H1 (cell line): ENCODE measurements at regions not wholly inside any gene's neighbourhood (a gene's known extent, or its start where the extent isn't known, plus 50 kb on each side); places are given as distances from the start of the nearest gene placed in this dataset.

Experiments
- CTCF ChIA-PET: fragments of 300-600 bp; sonication (Branson Sonifier 250); formaldehyde crosslinking; loops from one replicate; lab custom pipeline; 2021; ENCODE audit not compliant: partially characterized antibody; lab: Charles Lee
- POLR2A ChIA-PET: fragments of 300-600 bp; sonication (Branson Sonifier 250); formaldehyde crosslinking; loops from one replicate; lab custom pipeline; 2021; ENCODE audit warnings: inconsistent platforms; ENCODE audit not compliant: partially characterized antibody; lab: Charles Lee
- DNase-seq, 2 experiments: peaks; one replicate each; pipeline versions ENCODE4 v3.0.0 to v3.0.0-alpha.2; 2010 to 2022; ENCODE audit warnings: low spot score in 2 of 2, low read depth in 1 of 2, mixed read lengths in 1 of 2
- FAIRE-seq: peaks from 2 replicates; lab custom pipeline; 2011; peaks lifted over from hg19 to GRCh38; lab: Jason Lieb, UNC
- H2AFZ ChIP-seq: 2 replicates; pipeline ENCODE4 v1.8.1; 2012; ENCODE audit warnings: low read length, inconsistent platforms
- H2AK5ac ChIP-seq: 2 replicates; pipeline ENCODE4 v1.6.1; 2013; ENCODE audit warnings: low read depth, low read length
- H2BK120ac ChIP-seq: replicated peaks from 2 replicates; pipeline ENCODE3; 2013; ENCODE audit warnings: low read depth, low read length, inconsistent platforms
- H2BK12ac ChIP-seq: 2 replicates; pipeline ENCODE4 v1.6.1; 2013; ENCODE audit warnings: low read depth, low read length
- H2BK15ac ChIP-seq: 2 replicates; pipeline ENCODE4 v1.6.1; 2013; ENCODE audit warnings: low read length
- H2BK20ac ChIP-seq: 2 replicates; pipeline ENCODE4 v1.6.1; 2013; ENCODE audit warnings: low read length
- H2BK5ac ChIP-seq: 2 replicates; pipeline ENCODE4 v1.6.1; 2013; ENCODE audit warnings: low read depth, low read length
- H3K14ac ChIP-seq: 2 replicates; pipeline ENCODE4 v1.6.1; 2013; ENCODE audit warnings: inconsistent platforms; ENCODE audit not compliant: insufficient read length
- H3K18ac ChIP-seq: 2 replicates; pipeline ENCODE4 v1.6.1; 2013; ENCODE audit warnings: low read length; ENCODE audit errors: extremely low read depth
- H3K23ac ChIP-seq: 2 replicates; pipeline ENCODE4 v1.6.1; 2013; ENCODE audit warnings: inconsistent platforms; ENCODE audit not compliant: insufficient read length
- H3K23me2 ChIP-seq: 2 replicates; pipeline ENCODE4 v1.6.1; 2013; ENCODE audit warnings: low read depth, low read length
- H3K27ac ChIP-seq: 2 replicates; pipeline ENCODE4 v1.6.1; 2011; ENCODE audit warnings: low read depth, low read length, inconsistent platforms
- H3K27me3 ChIP-seq, 4 experiments: replicated peaks in 1 of 4; 1 replicate in 1 of 4; 2 replicates in 3 of 4; pipeline versions ENCODE4 v1.6.1 to v1.8.1; 2011 to 2013; ENCODE audit warnings: low read length in 3 of 4, mild to moderate bottlenecking in 3 of 4, inconsistent platforms in 2 of 4, mixed read lengths in 2 of 4, moderate library complexity in 1 of 4; ENCODE audit not compliant: control insufficient read depth in 3 of 4, insufficient read depth in 3 of 4; ENCODE audit errors: extremely low read depth in 1 of 4
- H3K36me3 ChIP-seq, 4 experiments: 2 replicates each; pipeline versions ENCODE4 v1.6.1 to v1.8.1; 2011 to 2013; ENCODE audit warnings: mild to moderate bottlenecking in 4 of 4, low read length in 3 of 4, moderate library complexity in 2 of 4, control low read depth in 1 of 4, inconsistent platforms in 1 of 4; ENCODE audit not compliant: insufficient read depth in 4 of 4, control insufficient read depth in 2 of 4
- H3K4ac ChIP-seq: replicated peaks from 2 replicates; pipeline ENCODE3; 2013; ENCODE audit warnings: low read length, low read depth, mixed read lengths, inconsistent platforms; ENCODE audit not compliant: insufficient read length
- H3K4me1 ChIP-seq, 4 experiments: replicated peaks in 1 of 4; 1 replicate in 1 of 4; 2 replicates in 3 of 4; pipeline versions ENCODE4 v1.6.1 to v1.8.1; 2011 to 2013; ENCODE audit warnings: low read length in 3 of 4, inconsistent platforms in 2 of 4, mixed read lengths in 1 of 4; ENCODE audit not compliant: insufficient read depth in 4 of 4, control insufficient read depth in 3 of 4
- H3K4me2 ChIP-seq, 2 experiments: 2 replicates each; pipeline versions ENCODE4 v1.6.1 to v1.8.1; 2011 to 2013; ENCODE audit warnings: low read depth in 2 of 2, low read length in 2 of 2, control low read depth in 1 of 2, inconsistent platforms in 1 of 2, mild to moderate bottlenecking in 1 of 2; ENCODE audit not compliant: insufficient read depth in 1 of 2
- H3K4me3 ChIP-seq, 4 experiments: fragments of 200-600, 300-600 bp in 1 of 4; sonication (generic), shearing (Covaris generic), sonication (Bioruptor Twin) in 1 of 4; 2 replicates each; pipeline versions ENCODE4 v1.5.1 to v1.8.1; 2011 to 2016; ENCODE audit warnings: low read length in 4 of 4, low read depth in 3 of 4, control low read depth in 2 of 4, inconsistent platforms in 2 of 4, mild to moderate bottlenecking in 2 of 4, mixed read lengths in 1 of 4, moderate library complexity in 1 of 4; ENCODE audit not compliant: insufficient read depth in 2 of 4; ENCODE audit errors: extremely low read depth in 1 of 4
- H3K56ac ChIP-seq: replicated peaks from 2 replicates; pipeline ENCODE3; 2013; ENCODE audit warnings: low read depth, mild to moderate bottlenecking, mixed read lengths, low read length, inconsistent platforms; ENCODE audit not compliant: insufficient read length
- H3K79me1 ChIP-seq: 2 replicates; pipeline ENCODE4 v1.6.1; 2013; ENCODE audit warnings: low read depth, low read length, control low read depth
- H3K79me2 ChIP-seq, 2 experiments: 2 replicates each; pipeline versions ENCODE4 v1.6.1 to v1.8.1; 2012 to 2013; ENCODE audit warnings: low read length in 2 of 2, mild to moderate bottlenecking in 2 of 2, inconsistent platforms in 1 of 2; ENCODE audit not compliant: insufficient read depth in 2 of 2, control insufficient read depth in 1 of 2
- H3K9ac ChIP-seq, 4 experiments: replicated peaks in 1 of 4; 1 replicate in 1 of 4; 2 replicates in 3 of 4; pipeline versions ENCODE4 v1.6.1 to v1.8.1; 2011 to 2013; ENCODE audit warnings: low read depth in 3 of 4, low read length in 3 of 4, control low read depth in 2 of 4, mild to moderate bottlenecking in 2 of 4, moderate library complexity in 2 of 4, inconsistent platforms in 1 of 4; ENCODE audit errors: extremely low read depth in 1 of 4
- H3K9me3 ChIP-seq, 2 experiments: 2 replicates each; pipeline versions ENCODE4 v1.6.1 to v1.8.1; 2012 to 2013; ENCODE audit warnings: mild to moderate bottlenecking in 2 of 2, moderate library complexity in 2 of 2, control low read depth in 1 of 2, inconsistent platforms in 1 of 2, low read depth in 1 of 2, low read length in 1 of 2, mixed read lengths in 1 of 2; ENCODE audit not compliant: insufficient read depth in 2 of 2
- H4K20me1 ChIP-seq, 2 experiments: replicated peaks in 1 of 2; 2 replicates each; pipeline versions ENCODE3 to v1.8.1; 2011 to 2013; ENCODE audit warnings: inconsistent platforms in 2 of 2, low read length in 2 of 2, mild to moderate bottlenecking in 1 of 2; ENCODE audit not compliant: insufficient read depth in 2 of 2, control insufficient read depth in 1 of 2
- H4K5ac ChIP-seq: 2 replicates; pipeline ENCODE4 v1.6.1; 2013; ENCODE audit warnings: low read length, low read depth, mixed read lengths, inconsistent platforms; ENCODE audit not compliant: insufficient read length
- H4K8ac ChIP-seq: 2 replicates; pipeline ENCODE4 v1.8.0; 2013; ENCODE audit warnings: mild to moderate bottlenecking, moderate library complexity, low read length, inconsistent platforms; ENCODE audit not compliant: insufficient read depth; ENCODE audit errors: extremely low read depth
- H4K91ac ChIP-seq: replicated peaks from 2 replicates; pipeline ENCODE3; 2013; ENCODE audit warnings: low read length, mixed read lengths, inconsistent platforms; ENCODE audit not compliant: insufficient read length
- ATF2 ChIP-seq: IDR thresholded peaks from 2 replicates; pipeline ENCODE4 v1.6.1; 2012; ENCODE audit warnings: low read length, inconsistent platforms
- BACH1 ChIP-seq: IDR thresholded peaks from 2 replicates; pipeline ENCODE4 v1.6.1; 2012; ENCODE audit warnings: low read length, improper control_type of control experiment
- CHD2 ChIP-seq: IDR thresholded peaks from 2 replicates; pipeline ENCODE4 v1.6.1; 2012; ENCODE audit warnings: low read length, improper control_type of control experiment
- CTBP2 ChIP-seq: IDR thresholded peaks from 2 replicates; pipeline ENCODE4 v1.7.0; 2011; ENCODE audit warnings: borderline replicate concordance, mild to moderate bottlenecking, moderate library complexity, mixed read lengths, low read length; ENCODE audit not compliant: insufficient read depth, insufficient read length
- EP300 ChIP-seq, 2 experiments: IDR thresholded peaks; 1 replicate in 1 of 2; 2 replicates in 1 of 2; pipeline ENCODE4 v1.6.1; 2011 to 2012; ENCODE audit warnings: low read depth in 2 of 2, low read length in 2 of 2, mild to moderate bottlenecking in 2 of 2, borderline replicate concordance in 1 of 2, inconsistent platforms in 1 of 2, moderate library complexity in 1 of 2
- HDAC2 ChIP-seq, 2 experiments: fragments of 300-600 bp in 1 of 2; sonication (generic) in 1 of 2; IDR thresholded peaks; 2 replicates each; pipeline ENCODE4 v1.6.1; 2011 to 2012; ENCODE audit warnings: low read depth in 2 of 2, low read length in 2 of 2, mild to moderate bottlenecking in 2 of 2, moderate library complexity in 2 of 2, borderline replicate concordance in 1 of 2, inconsistent platforms in 1 of 2
- NANOG ChIP-seq: IDR thresholded peaks from 2 replicates; pipeline ENCODE4 v1.6.1; 2011; ENCODE audit warnings: low read length, low read depth, mild to moderate bottlenecking, inconsistent platforms; ENCODE audit not compliant: insufficient read depth, poor library complexity, severe bottlenecking
- RBBP5 ChIP-seq: IDR thresholded peaks from 2 replicates; pipeline ENCODE4 v1.7.1; 2012; ENCODE audit warnings: low read depth, mild to moderate bottlenecking, inconsistent platforms, low read length, moderate library complexity, borderline replicate concordance
- TAF1 ChIP-seq: IDR thresholded peaks from 2 replicates; pipeline ENCODE4 v1.6.1; 2011; ENCODE audit warnings: mild to moderate bottlenecking, low read depth, low read length
- TEAD4 ChIP-seq: IDR thresholded peaks from 2 replicates; pipeline ENCODE4 v1.6.1; 2012; ENCODE audit warnings: low read depth, low read length, inconsistent platforms, mixed read lengths
- WGBS, 2 experiments: shearing (Covaris generic) in 1 of 2; methylation state at CpG; one replicate each; pipeline versions ENCODE4 v1.1.6 to v1.1.7; 2013 to 2015; ENCODE audit warnings: low lambda C conversion rate in 2 of 2, mixed read lengths in 2 of 2, inconsistent platforms in 1 of 2, low coverage in 1 of 2, missing lambda C conversion rate in 1 of 2; ENCODE audit not compliant: insufficient replicate concordance in 2 of 2, insufficient coverage in 1 of 2, insufficient read length in 1 of 2; ENCODE audit errors: extremely low coverage in 1 of 2, missing lambda C conversion rate in 1 of 2; 5-methylcytosine and 5-hydroxymethylcytosine counted together
- TF ChIP-seq, protein P1 (sequence below): IDR thresholded peaks from 2 replicates; pipeline ENCODE4 v1.6.1; 2011; ENCODE audit warnings: low read length, improper control_type of control experiment

DNA sequence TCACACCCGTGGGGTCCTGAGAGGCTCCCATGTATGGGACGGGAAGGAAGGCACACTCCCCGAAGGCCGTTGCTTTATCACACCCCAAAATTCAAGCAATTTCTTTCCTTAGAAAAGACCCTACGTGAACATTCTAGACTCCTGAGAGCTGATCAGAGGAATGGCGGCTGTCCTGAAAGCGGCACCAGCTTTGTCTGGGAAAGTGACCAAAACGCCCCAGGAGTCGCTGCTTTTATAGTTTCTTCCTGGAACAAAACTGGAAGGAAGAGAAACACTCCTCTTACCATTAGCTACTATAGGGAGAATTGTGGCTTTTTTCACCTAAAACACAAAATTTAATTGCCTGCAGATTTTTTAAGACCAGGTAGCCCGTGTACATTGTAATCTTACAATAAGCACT lies 261.8 kb upstream of the RNF32 start:
- Histone ChIP-seq H3K4ac (no peak overlapping the region), H4K20me1 (no peaks in the 10 kb centered on the region), H3K9ac (no peak overlapping the region), H2BK120ac (no peak overlapping the region), H4K8ac (no peak overlapping the region), H3K18ac (no peak overlapping the region), H2AFZ (no peak overlapping the region), H3K36me3 (no peaks in the 10 kb centered on the region), H3K56ac (no peak overlapping the region), H3K4me3 (no peak overlapping the region), H3K4me2 (no peak overlapping the region), H3K27me3 (no peaks in the 10 kb centered on the region), H3K4me1 (peaks cover 0 to 2% (median 0%) of the 10 kb centered on the region in 4 experiments; a peak in 1 of 7 replicates), H3K79me2 (no peaks in the 10 kb centered on the region), H3K23ac (no peak overlapping the region), H2BK5ac (no peak overlapping the region), H3K79me1 (no peaks in the 10 kb centered on the region), H4K5ac (no peak overlapping the region), H2BK12ac (no peak overlapping the region), H4K91ac (no peak overlapping the region), H3K9me3 (no peaks in the 10 kb centered on the region), H2AK5ac (no peak overlapping the region), H3K14ac (no peak overlapping the region), H3K23me2 (no peaks in the 10 kb centered on the region), H3K27ac (no peak overlapping the region), H2BK20ac (no peak overlapping the region), H2BK15ac (no peak overlapping the region)
- ChIA-PET POLR2A (no interaction called here), CTCF (interaction anchor here (1.5 kb wide), 1 partner anchor 16 kb away, joined by 3 read pairs; no protein-coding TSS in a partner anchor)
- no peak for TF ChIP-seq CTBP2
- no peak for TF ChIP-seq TAF1
- TF ChIP-seq CHD2: no peak
- TF ChIP-seq HDAC2 (IDR thresholded peaks at IDR 0.05; ENCODE audit: borderline replicate concordance in 1 of 2, low read depth in 2 of 2, low read length in 2 of 2): no peak
- no peak for TF ChIP-seq EP300 (IDR thresholded peaks at IDR 0.05; ENCODE audit: borderline replicate concordance in 1 of 2, low read depth in 2 of 2, low read length in 2 of 2)
- TF ChIP-seq TEAD4: no peak
- TF ChIP-seq, protein P1, sequence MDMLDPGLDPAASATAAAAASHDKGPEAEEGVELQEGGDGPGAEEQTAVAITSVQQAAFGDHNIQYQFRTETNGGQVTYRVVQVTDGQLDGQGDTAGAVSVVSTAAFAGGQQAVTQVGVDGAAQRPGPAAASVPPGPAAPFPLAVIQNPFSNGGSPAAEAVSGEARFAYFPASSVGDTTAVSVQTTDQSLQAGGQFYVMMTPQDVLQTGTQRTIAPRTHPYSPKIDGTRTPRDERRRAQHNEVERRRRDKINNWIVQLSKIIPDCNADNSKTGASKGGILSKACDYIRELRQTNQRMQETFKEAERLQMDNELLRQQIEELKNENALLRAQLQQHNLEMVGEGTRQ: no peak
- no peak for TF ChIP-seq RBBP5
- no peak for TF ChIP-seq ATF2
- no peak for TF ChIP-seq NANOG
- no peak for TF ChIP-seq BACH1
- 79% methylated on average over 10 of the region's 10 CpGs; no CpG with 5 or more reads in 1 of the 2 experiments for WGBS, 2 experiments
- FAIRE-seq (no peak), DNase-seq (no peak)
